Nephron (organoid): ENCODE measurements at regions not wholly inside any gene's neighbourhood (a gene's known extent, or its start where the extent isn't known, plus 50 kb on each side); places are given as distances from the start of the nearest gene placed in this dataset.

Experiments used
- H3K27ac Mint-ChIP-seq, 3 experiments: 2 replicates each; pipeline ENCODE4 v1.8.0; 2020; ENCODE audit warnings: mixed read lengths in 3 of 3, mild to moderate bottlenecking in 2 of 3, moderate library complexity in 1 of 3
- H3K27me3 Mint-ChIP-seq: 2 replicates; pipeline ENCODE4 v1.8.0; 2021; ENCODE audit warnings: low read depth, mild to moderate bottlenecking, moderate library complexity, mixed read lengths
- H3K36me3 Mint-ChIP-seq: 2 replicates; pipeline ENCODE4 v1.8.0; 2020; ENCODE audit warnings: low read depth, mixed read lengths
- H3K4me1 Mint-ChIP-seq: 2 replicates; pipeline ENCODE4 v1.8.0; 2020; ENCODE audit warnings: mixed read lengths
- H3K4me3 Mint-ChIP-seq, 3 experiments: 2 replicates each; pipeline ENCODE4 v1.8.0; 2020; ENCODE audit warnings: mild to moderate bottlenecking in 3 of 3, mixed read lengths in 3 of 3, moderate library complexity in 2 of 3
- H3K9me3 Mint-ChIP-seq: 2 replicates; pipeline ENCODE4 v1.8.0; 2020; ENCODE audit warnings: mixed read lengths
- CTCF ChIP-seq, 3 experiments: fragments of 200-600 bp; sonication (generic); IDR thresholded peaks; one replicate each; pipeline ENCODE4 v1.5.0; 2021; ENCODE audit warnings: antibody characterized with exemption in 3 of 3; ENCODE audit not compliant: unreplicated experiment in 3 of 3

- H3K27me3 Mint-ChIP-seq, result no peaks in the 10 kb centered on the region
These were observed 270.4 kb downstream of the GPD2 start for GRCh38 chr2:156706576-156706975.

GRCh38 chr2:156708051-156708450 lies 271.9 kb downstream of the GPD2 start:
- TF ChIP-seq CTCF (IDR thresholded peaks at IDR 0.05; ENCODE audit: unreplicated experiment in 3 of 3), result no peak
- H3K4me1 Mint-ChIP-seq, result peaks cover 7% of the 10 kb centered on the region
- H3K36me3 Mint-ChIP-seq, result no peaks in the 10 kb centered on the region
- H3K27me3 Mint-ChIP-seq, result no peaks in the 10 kb centered on the region
- no peak overlapping the region for H3K27ac Mint-ChIP-seq
- H3K9me3 Mint-ChIP-seq, result no peaks in the 10 kb centered on the region
- H3K4me3 Mint-ChIP-seq, result no peak overlapping the region

More at GRCh38 chr2:156706576-156706975, 270.4 kb downstream of the GPD2 start:
- Mint-ChIP-seq H3K27ac (no peak overlapping the region), H3K36me3 (no peaks in the 10 kb centered on the region), H3K9me3 (no peaks in the 10 kb centered on the region), H3K4me1 (peaks cover 7% of the 10 kb centered on the region), H3K4me3 (no peak overlapping the region)
- TF ChIP-seq CTCF (IDR thresholded peaks at IDR 0.05; ENCODE audit: unreplicated experiment in 3 of 3), result no peak

- no peaks in the 10 kb centered on the region for H3K36me3 Mint-ChIP-seq
- no peak overlapping the region for H3K4me3 Mint-ChIP-seq
- H3K27ac Mint-ChIP-seq, result no peak overlapping the region
- TF ChIP-seq CTCF (IDR thresholded peaks at IDR 0.05; ENCODE audit: unreplicated experiment in 3 of 3), result no peak
- H3K9me3 Mint-ChIP-seq, result no peaks in the 10 kb centered on the region
- peaks cover 7% of the 10 kb centered on the region for H3K4me1 Mint-ChIP-seq
- peaks cover 4% of the 10 kb centered on the region for H3K27me3 Mint-ChIP-seq
These were observed 272.9 kb downstream of the GPD2 start for GRCh38 chr2:156709091-156709490.

- H3K27me3 Mint-ChIP-seq, result no peaks in the 10 kb centered on the region
- no peak overlapping the region for H3K4me3 Mint-ChIP-seq
- H3K9me3 Mint-ChIP-seq, result no peaks in the 10 kb centered on the region
- TF ChIP-seq CTCF (IDR thresholded peaks at IDR 0.05; ENCODE audit: unreplicated experiment in 3 of 3), result no peak
- H3K36me3 Mint-ChIP-seq, result no peaks in the 10 kb centered on the region
- no peaks in the 10 kb centered on the region for H3K4me1 Mint-ChIP-seq
- H3K27ac Mint-ChIP-seq, result no peak overlapping the region
These were observed 282.9 kb downstream of the GPD2 start for GRCh38 chr2:156719036-156719435.

- H3K27ac Mint-ChIP-seq, result peak overlapping the region in 1 of 3 experiments; percentile 64
- H3K9me3 Mint-ChIP-seq, result no peaks in the 10 kb centered on the region
- no peak overlapping the region for H3K4me3 Mint-ChIP-seq
- no peaks in the 10 kb centered on the region for H3K36me3 Mint-ChIP-seq
- TF ChIP-seq CTCF (IDR thresholded peaks at IDR 0.05; ENCODE audit: unreplicated experiment in 3 of 3), result no peak
- no peaks in the 10 kb centered on the region for H3K4me1 Mint-ChIP-seq
- no peaks in the 10 kb centered on the region for H3K27me3 Mint-ChIP-seq
These were observed 291.7 kb downstream of the GPD2 start for GRCh38 chr2:156727867-156728266.

GRCh38 chr2:156728328-156728727 lies 292.1 kb downstream of the GPD2 start:
- H3K27me3 Mint-ChIP-seq, result no peaks in the 10 kb centered on the region
- no peak for TF ChIP-seq CTCF (IDR thresholded peaks at IDR 0.05; ENCODE audit: unreplicated experiment in 3 of 3)
- H3K27ac Mint-ChIP-seq, result no peak overlapping the region
- H3K4me3 Mint-ChIP-seq, result no peak overlapping the region
- no peaks in the 10 kb centered on the region for H3K9me3 Mint-ChIP-seq
- no peaks in the 10 kb centered on the region for H3K36me3 Mint-ChIP-seq
- H3K4me1 Mint-ChIP-seq, result no peaks in the 10 kb centered on the region
